GM13977 (cell line): ENCODE measurements at regions not wholly inside any gene's neighbourhood (a gene's known extent, or its start where the extent isn't known, plus 50 kb on each side); places are given as distances from the start of the nearest gene placed in this dataset.

Source experiments
- DNase-seq: peaks from one replicate; pipeline ENCODE4 v3.0.0; 2012; ENCODE audit warnings: low spot score
- CTCF ChIP-seq: IDR thresholded peaks from 2 replicates; pipeline ENCODE4 v1.5.1; 2012; ENCODE audit warnings: mild to moderate bottlenecking, control low read depth; ENCODE audit not compliant: insufficient read depth; ENCODE audit errors: extremely low read depth, missing control alignments
- in situ Hi-C: fragments of 300-500 bp; cut with MboI; formaldehyde crosslinking; loops from one replicate; pipeline ENCODE4 v1.12.0; 2022; ENCODE audit warnings: low sequenced_read_pairs, low pct_unique_long_range_greater_than_20kb, mixed read lengths, inconsistent platforms; ENCODE audit not compliant: unreplicated experiment

- TF ChIP-seq CTCF, result no peak
- DNase-seq, result no peak
- in situ Hi-C loops, result no loop called here
Measured at GRCh38 chr4:32341342-32341741, 1621.2 kb downstream of the PCDH7 start.

DNA sequence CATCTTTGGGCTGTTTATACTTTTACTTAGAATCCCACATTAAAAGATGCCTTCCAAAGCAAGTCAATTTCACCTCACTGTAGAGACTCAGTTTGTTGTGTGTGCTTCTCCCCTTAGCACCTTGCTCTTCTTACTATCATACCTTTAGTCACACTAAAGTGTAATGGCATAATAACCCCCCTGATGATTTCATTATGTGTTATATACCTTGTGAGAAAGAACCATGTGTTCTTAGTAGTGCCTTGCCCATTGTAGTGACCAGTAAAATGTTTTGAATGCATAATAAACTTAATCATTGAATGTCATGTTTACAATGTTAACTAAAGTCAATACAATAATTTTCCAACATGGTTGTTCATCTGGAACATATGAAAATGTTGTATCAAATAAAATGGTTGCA is 1621.9 kb downstream of the PCDH7 start:
- in situ Hi-C loops, result no loop called here
- no peak for TF ChIP-seq CTCF
- DNase-seq, result no peak

GRCh38 chr4:32349026-32349425 is 1628.9 kb downstream of the PCDH7 start:
- in situ Hi-C loops, result no loop called here
- DNase-seq, result no peak
- TF ChIP-seq CTCF, result no peak

- in situ Hi-C loops, result no loop called here
- no peak for DNase-seq
- no peak for TF ChIP-seq CTCF
Measured at GRCh38 chr4:32374206-32374605, 1654.0 kb downstream of the PCDH7 start.

DNA sequence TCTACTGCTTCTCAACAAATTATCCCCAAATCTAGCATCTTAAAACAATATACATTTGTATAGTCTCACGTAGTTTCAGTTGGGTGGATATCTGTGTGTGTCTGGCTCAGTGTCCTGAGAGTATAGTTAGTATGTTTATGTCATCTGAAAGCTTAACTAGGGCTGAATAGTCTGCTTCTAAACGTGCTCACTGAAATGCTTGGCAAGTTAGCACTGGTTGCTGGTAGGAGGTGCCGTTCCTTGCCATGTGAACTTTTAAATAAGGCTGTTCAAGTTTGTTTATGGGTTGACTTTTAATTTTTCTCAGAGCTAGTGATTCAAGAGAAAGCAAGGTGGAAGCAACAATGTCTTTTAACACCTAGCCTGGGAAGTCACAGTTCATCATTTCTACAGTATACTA is 1673.6 kb downstream of the PCDH7 start:
- TF ChIP-seq CTCF, result no peak
- in situ Hi-C loops, result no loop called here
- DNase-seq, result no peak

DNA sequence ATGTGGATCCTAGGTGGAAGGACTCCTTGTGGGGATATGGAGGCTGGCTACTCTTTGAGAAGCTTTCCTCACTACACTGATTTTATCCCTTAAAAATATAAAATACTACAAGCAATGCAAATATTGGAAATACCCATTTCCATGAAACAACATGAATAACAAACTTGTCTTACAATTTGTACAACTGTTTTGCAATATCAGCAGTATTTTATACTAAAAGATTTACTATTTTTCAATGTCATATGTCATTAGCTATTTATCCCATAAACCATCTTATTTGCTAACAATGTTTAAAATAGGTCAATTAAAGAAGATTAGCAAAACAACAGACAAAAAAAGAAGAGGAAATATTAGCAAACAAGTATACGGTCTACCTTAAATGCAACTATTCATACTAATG is 1674.1 kb downstream of the PCDH7 start:
- DNase-seq, result no peak
- in situ Hi-C loops, result no loop called here
- TF ChIP-seq CTCF, result no peak

DNA sequence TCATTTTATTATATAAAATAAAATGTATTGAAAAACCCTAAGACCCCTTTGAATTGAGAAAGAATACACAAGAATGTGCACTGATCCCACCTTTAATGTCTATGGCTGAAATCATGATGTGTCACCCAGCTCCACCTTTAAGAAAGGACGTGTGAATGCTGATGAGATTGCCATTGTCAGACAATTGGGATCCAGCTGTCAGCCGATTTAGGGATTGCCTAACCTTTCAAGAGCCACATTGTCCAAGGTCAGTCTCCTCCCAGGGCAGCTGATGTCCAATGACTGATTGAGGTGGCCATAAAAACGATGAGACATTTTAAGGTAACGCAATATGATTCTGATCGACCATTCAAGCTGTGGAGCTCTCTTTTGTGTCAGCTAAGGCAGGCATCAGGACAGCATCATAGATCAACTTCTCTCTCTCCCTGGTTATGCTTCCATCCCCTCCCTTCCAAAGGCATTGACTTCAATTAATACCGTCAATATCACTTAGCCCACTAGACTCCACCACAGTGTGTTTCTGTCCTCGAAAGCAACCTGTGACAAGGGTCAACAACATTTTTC is 1676.4 kb downstream of the PCDH7 start:
- DNase-seq, result no peak
- in situ Hi-C loops, result no loop called here
- TF ChIP-seq CTCF, result no peak
